ENCODE measurements at regions not wholly inside any gene's neighbourhood (a gene's known extent, or its start where the extent isn't known, plus 50 kb on each side); places are given as distances from the start of the nearest gene placed in this dataset.

GRCh38 chr7:155373359-155374273 lies 75.9 kb downstream of the INSIG1 start:
- TF ChIP-seq, protein P1, sequence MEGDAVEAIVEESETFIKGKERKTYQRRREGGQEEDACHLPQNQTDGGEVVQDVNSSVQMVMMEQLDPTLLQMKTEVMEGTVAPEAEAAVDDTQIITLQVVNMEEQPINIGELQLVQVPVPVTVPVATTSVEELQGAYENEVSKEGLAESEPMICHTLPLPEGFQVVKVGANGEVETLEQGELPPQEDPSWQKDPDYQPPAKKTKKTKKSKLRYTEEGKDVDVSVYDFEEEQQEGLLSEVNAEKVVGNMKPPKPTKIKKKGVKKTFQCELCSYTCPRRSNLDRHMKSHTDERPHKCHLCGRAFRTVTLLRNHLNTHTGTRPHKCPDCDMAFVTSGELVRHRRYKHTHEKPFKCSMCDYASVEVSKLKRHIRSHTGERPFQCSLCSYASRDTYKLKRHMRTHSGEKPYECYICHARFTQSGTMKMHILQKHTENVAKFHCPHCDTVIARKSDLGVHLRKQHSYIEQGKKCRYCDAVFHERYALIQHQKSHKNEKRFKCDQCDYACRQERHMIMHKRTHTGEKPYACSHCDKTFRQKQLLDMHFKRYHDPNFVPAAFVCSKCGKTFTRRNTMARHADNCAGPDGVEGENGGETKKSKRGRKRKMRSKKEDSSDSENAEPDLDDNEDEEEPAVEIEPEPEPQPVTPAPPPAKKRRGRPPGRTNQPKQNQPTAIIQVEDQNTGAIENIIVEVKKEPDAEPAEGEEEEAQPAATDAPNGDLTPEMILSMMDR (IDR thresholded peaks at IDR 0.05; ENCODE audit: extremely low read depth, missing control alignments), result no peak
- DNase-seq (ENCODE audit: low spot score), result no peak

DNA sequence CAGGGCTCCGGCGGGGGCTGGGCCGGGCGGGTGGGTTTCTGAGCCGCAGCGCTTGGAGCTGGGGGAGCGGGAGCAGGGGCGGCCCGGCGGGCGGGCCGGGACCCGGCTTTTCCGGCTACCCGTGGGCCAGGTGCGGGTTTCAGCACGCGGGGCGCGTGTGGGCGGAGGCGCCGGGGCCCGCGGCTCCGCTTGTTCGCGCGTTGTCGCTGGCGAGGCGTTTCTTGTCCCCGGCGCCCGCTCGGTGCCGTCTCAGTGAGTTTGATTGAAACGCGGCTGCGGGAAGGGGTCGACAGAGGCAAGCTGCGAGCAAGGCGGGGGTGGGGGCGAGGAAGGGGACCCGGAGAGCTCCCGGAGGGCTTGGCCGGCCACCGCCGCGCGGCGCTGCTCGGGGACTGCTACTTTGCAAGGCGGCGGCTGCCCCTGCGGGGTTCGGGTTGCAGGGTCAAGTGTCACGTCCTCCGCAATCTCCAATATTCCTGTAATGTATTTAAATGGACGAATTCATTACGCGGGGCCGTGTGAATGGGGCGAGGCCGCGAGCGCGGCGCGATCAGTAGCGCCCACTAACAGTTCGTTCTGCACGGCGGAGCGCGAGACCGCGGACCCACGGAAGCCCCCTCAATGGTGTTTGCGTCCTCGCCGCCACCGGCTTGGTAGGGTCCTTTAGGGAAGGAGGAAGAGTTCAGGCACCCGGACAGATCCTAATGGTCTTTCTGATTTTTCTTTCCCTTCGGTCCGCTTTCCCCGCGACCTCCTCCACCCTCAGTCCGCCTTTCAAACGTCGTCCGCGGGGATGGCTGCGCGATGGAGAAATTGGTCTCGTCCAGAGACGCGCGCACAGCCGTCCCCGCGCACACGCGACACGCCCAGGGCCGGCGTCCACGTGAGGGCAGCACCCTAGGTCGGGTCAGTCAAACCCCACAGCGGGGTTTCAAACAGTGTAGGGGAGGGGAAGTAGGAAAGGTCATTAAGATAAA lies 76.9 kb downstream of the INSIG1 start:
- TF ChIP-seq, protein P1 (IDR thresholded peaks at IDR 0.05; ENCODE audit: extremely low read depth, missing control alignments), result no peak
- no peak for DNase-seq (ENCODE audit: low spot score)

- TF ChIP-seq, protein P1 (IDR thresholded peaks at IDR 0.05; ENCODE audit: extremely low read depth, missing control alignments), result no peak
- DNase-seq (ENCODE audit: low spot score), result no peak
These were observed 77.9 kb downstream of the INSIG1 start for GRCh38 chr7:155375337-155376277.

GRCh38 chr7:155377071-155377837 lies 79.6 kb downstream of the INSIG1 start:
- TF ChIP-seq, protein P1 (IDR thresholded peaks at IDR 0.05; ENCODE audit: extremely low read depth, missing control alignments), result no peak
- no peak for DNase-seq (ENCODE audit: low spot score)

GRCh38 chr7:155377838-155378579 lies 79.9 kb upstream of the EN2 start:
- no peak for DNase-seq (ENCODE audit: low spot score)
- TF ChIP-seq, protein P1 (IDR thresholded peaks at IDR 0.05; ENCODE audit: extremely low read depth, missing control alignments), result no peak

DNA sequence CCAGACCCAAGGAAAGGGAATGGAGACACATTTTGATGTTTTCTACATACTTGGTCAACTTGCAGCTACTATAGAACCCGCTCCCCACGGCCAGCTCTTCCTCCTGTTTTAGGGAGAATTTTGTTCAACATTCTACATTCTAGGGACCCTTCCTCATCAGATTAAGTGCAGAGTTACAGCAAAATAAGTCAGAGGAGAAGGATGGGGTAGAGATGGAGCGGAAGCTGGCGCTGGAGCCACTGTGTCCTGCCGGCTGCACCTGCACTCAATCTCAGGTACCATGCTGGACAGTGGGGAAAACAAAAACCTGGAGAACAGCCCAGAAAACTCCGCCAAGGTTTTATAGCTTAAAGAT lies 79.4 kb upstream of the EN2 start:
- TF ChIP-seq, protein P1 (IDR thresholded peaks at IDR 0.05; ENCODE audit: extremely low read depth, missing control alignments), result no peak
- DNase-seq (ENCODE audit: low spot score), result no peak

Data from GM20000 (cell line).